HG03135 (cell line): ENCODE measurements at regions not wholly inside any gene's neighbourhood (a gene's known extent, or its start where the extent isn't known, plus 50 kb on each side); places are given as distances from the start of the nearest gene placed in this dataset.
"Not testable (repeated sequence)": the region's sequence is repeated elsewhere in the genome, so short reads cannot be mapped to it uniquely, and the experiment has no call there.

Experiments
- ATAC-seq: cut with Tn5 transposase; IDR thresholded peaks from one replicate; pipeline ENCODE4 v1.9.1; 2021; ENCODE audit warnings: mild to moderate bottlenecking, moderate library complexity; ENCODE audit not compliant: unreplicated experiment

DNA sequence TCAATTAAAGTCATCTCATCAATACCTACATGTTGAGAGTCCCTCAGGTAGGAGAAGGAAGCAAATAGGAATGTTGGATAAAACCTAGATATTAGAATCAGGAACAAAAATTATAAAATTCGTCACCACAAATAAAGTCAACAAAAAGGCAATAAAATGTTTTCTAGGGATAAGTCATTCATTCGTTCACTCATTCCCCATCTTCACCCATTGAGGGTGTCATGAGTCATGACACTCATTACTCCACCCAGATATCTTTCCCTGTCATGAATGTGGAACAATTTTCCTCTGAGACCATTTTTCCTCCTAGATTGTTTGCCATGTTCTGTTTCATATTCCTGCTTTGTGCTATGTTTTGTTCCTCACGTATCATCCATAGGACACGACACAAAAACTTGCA lies 50.9 kb upstream of the OLIG3 start:
- no peak for ATAC-seq

DNA sequence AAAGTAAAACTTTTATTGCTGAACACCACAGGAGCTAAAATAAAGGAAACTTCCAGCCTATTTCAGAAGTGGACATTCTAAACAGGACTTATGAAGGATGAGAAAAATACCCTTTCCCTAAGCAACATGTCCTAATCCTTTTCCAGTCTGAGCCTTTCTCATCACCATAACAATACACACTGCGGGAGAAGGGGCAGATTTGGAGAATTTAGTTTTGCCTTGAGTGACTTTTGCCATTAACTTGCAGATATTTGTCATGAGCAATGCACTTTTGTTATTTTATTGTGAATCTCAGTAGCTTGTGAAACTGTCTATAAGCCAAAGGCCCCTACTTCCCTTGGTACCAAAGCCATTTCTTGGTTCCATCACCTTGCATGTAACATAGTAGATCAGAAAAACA lies 53.0 kb upstream of the OLIG3 start:
- ATAC-seq, result no peak

DNA sequence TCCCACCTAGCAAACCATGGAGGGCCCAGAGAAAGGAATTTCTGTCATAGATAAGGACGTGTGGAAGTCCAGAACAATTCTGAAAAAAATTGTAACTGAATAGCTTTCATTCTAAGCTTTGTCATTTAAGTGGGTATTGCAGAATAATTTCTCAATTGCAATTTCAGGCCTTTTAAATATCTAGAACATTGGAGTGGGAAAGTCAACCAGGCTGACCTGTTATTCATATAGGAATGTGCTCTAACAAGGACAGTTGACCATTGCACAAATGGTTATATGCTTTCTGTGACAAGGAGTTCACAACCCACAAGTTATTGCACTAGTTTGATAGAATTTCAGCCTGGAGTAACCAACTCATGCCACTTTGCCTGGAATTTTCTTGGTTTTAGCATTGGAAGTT lies 53.4 kb upstream of the OLIG3 start:
- no peak for ATAC-seq

DNA sequence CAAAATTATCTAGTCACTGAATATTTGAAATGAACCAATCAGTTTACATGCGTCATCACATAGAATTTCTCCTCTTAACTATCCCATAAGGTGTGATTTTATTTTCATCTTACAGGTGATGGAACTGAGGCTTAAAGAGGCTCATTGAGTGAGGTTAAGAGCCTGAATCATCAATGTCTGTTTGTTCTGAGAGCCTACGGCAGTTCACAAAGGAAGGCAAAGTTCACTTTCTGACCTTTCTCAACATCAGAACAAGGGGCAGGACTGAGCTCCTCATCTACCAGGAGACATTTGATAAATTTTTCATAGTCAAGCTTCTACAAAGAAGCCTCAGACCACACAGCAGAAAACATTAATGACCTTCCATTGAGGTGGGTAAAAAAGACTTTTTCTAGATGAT lies 54.9 kb upstream of the OLIG3 start:
- ATAC-seq, result no peak

DNA sequence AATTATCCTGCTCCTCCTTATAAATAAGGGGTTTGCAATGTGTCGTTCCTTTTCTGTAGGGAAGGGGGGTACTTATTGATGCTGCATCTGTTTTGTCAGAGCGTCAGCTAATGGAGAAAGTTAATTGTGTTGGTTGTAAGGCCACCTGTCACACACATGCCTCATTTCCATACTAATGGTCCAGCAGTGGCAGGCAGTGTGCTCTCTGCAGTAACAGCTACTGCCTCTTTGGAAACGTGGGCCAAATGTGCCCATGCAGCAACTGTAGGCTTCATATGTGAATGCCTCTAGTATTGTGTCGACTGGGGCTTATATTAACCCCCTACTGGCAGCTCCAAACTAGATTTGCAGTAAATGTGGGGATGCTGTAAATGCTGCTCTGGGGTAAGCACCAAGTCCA lies 56.3 kb upstream of the OLIG3 start:
- no peak for ATAC-seq

- no peak for ATAC-seq
Observed at GRCh38 chr6:137552146-137552545, 58.0 kb upstream of the OLIG3 start.

GRCh38 chr6:137552809-137553208 lies 58.6 kb upstream of the OLIG3 start:
- ATAC-seq, result no peak

GRCh38 chr6:137559521-137560183 lies 65.5 kb upstream of the OLIG3 start:
- ATAC-seq, result not testable (repeated sequence)

DNA sequence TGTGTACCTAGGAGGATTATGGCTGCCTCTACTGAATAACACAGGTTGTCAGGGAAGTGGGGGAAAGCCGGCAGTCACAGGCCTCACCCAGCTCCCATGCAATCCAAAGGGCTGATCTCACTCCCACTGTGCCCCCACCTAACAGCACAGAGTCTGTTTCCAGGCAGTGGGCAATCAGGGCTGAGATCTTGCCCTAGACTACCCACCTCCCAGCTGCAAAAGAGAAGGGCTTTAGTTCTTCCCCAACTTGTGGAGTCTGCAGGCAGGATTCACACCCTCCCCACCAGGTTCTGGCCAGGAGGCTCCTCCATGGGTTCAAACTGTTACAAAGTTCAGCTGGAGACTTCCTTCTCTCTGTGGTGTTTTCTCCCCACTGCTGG lies 66.0 kb upstream of the OLIG3 start:
- no peak for ATAC-seq

DNA sequence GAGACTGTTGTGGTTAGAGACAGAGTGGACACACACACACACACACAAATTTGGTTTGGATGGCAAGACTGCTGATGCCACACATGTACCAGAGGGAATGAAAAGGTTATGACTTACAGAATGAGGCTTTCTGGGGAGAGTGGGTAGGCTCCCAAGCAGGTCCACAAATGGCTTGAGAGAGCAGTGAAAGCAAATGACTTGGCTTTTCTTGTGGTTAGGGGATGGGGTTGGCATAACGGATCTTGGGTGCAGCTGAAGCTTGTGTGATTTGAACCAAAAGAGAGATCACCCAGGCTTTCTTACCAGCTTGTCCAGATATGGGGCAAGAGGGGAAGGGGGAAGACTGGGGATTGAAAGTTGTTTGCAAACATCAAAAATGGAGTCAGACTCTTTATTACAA lies 73.9 kb upstream of the OLIG3 start:
- no peak for ATAC-seq

GRCh38 chr6:137570393-137570792 lies 76.2 kb upstream of the OLIG3 start:
- no peak for ATAC-seq

DNA sequence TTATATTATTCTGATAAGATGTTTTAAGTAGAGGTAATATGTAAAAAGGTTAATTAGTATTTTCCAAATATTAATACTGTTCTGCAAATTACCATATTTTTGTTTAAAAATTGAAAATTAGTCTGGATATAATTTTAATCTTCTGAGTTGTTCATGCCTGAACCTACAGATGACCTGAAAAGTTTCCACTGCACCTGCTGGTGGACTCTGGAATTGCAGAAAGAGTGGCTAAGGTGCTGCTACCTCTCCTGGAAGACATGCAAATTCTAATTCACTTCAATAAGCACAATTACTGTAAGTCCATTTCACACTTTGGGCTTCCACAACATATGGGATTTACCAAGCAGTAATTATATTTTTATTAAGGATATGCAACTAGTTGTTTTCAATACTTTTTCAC lies 77.7 kb upstream of the OLIG3 start:
- peak; percentile 62 for ATAC-seq

DNA sequence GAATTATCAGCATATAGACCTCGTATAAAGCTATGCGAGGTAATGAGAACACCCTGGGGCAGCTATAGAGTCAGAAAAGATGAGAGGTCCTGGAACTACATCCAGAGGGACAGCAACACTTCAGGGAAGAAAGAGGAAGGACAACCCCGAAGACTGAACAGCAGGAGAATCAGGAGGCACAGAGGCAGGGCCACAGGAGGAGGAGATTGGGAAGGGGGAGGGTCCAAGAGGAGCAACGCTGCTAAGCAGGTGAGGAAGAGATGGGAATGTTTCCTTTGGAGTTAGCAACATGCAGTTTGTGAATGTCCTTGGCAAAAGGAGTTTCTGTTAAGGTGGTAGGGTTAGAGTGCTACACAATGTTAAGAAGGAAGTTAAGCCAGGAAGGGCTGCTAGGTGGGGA lies 79.5 kb upstream of the OLIG3 start:
- ATAC-seq, result no peak

DNA sequence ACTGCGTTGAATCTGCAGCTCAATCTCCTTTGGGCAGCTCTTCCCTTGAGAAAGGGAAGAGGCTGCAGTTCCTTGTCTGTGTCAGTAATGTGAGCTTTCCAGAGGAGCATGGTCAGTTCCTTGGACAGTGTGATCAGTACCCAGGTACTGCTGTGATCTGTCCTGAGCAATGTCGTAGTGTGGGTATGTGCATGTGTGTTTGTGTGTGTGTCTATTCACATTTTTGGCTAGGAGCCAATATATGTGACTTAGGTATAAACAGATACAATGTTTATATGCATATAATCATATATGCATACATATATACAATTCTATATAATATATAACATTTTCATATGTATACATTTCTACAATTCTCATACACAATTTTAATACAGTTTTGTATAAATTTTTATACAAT lies 85.4 kb upstream of the OLIG3 start:
- ATAC-seq, result no peak

DNA sequence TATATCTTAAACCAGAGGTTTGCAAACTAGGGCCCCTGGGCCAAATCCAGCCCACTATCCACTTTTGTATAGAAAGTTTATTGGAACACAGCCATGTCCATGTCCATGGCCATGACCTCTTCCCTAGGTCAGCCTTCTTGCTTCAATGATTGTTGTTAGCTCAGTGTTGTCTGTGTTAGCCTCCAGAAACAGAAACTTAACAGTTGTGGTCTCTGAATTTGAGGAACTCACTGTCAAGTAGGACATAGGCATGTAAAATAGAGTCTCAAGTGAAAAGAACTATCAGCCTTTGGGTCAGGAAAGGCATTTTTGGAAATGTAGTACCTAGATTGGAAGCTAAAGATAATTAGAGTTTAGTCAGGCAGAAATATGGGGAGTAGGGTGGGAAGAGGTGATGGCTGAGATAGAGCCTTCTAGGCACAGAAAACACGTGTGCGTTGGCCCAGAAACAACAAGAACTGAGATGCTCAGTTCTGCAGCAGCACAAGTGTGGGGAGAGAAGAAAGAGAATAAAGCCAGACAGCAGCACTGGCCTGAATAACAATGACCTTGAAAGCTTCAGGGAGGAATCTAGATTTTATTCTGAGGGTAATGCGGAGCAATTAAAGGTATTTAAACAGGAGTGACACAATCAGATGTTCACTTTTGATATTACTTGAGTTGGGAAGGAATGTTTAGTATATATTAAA lies 87.0 kb upstream of the OLIG3 start:
- ATAC-seq, result no peak

GRCh38 chr6:137583519-137583918 lies 89.3 kb upstream of the OLIG3 start:
- not testable (repeated sequence) for ATAC-seq

DNA sequence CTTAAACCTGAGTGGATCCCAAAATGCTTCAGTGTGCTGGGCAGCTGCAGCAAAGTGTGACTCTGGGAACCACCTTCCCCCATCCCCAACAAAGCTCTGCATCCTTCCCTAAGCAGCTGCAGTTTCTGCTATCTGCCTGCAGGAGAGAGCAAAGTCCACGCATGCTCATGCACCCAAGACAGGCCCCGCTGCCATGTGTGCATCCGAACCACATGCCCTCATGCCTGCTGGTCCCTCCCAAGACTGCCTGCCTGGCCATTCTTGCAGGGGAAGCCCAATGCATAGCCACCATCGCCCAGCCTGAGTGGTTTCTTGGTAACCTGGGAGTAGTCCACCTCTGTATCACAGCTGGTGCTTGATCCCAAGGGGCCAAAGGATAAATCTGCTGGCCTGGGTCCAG lies 94.3 kb upstream of the OLIG3 start:
- ATAC-seq, result no peak

- peak; percentile 100 for ATAC-seq
Observed at GRCh38 chr6:137589067-137589848, 95.1 kb upstream of the OLIG3 start.

DNA sequence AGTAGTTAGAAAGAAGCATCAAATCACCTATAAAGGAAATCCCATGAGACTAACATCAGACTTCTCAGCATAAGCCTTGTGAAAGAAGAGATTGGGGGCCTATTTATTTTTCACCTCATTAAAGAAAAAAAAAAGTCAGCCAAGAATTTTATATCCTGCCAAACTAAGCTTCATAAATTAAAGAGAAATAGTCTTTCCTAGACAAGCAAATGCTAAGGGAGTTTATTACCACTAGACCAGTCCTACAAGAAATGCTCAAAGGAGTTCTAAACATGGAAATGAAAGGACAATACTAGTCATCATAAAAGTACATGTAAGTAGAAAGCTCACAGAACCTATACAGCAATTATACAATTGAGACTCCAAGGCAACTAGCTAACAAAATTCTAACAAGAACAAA lies 96.5 kb upstream of the OLIG3 start:
- ATAC-seq, result no peak

- ATAC-seq, result no peak
Observed at GRCh38 chr6:137601471-137601870, 107.3 kb upstream of the OLIG3 start.

GRCh38 chr6:137602313-137603197 lies 108.4 kb upstream of the OLIG3 start:
- ATAC-seq, result no peak
